WTC11 (cell line): ENCODE measurements at regions not wholly inside any gene's neighbourhood (a gene's known extent, or its start where the extent isn't known, plus 50 kb on each side); places are given as distances from the start of the nearest gene placed in this dataset.

Source experiments
- ATAC-seq: fragments of 200-7000 bp; cut with Tn5 transposase; 2 replicates; pipeline ENCODE4 v1.10.0; 2021; ENCODE audit warnings: mild to moderate bottlenecking, moderate library complexity
- CTCF ChIA-PET: fragments of 300-600 bp; sonication (Branson Sonifier 250); formaldehyde crosslinking; loops from one replicate; lab custom pipeline; 2021; ENCODE audit warnings: antibody characterized with exemption; lab: Charles Lee
- POLR2A ChIA-PET: fragments of 350-600 bp; sonication (Branson Sonifier 250); formaldehyde crosslinking; loops from one replicate; lab custom pipeline; 2021; ENCODE audit warnings: antibody characterized with exemption; lab: Charles Lee
- DNase-seq: peaks from one replicate; pipeline ENCODE4 v3.0.0; 2021; ENCODE audit warnings: low spot score
- H3K27ac Mint-ChIP-seq: 2 replicates; pipeline ENCODE4 v1.8.0; 2021; ENCODE audit warnings: mixed read lengths
- H3K27me3 Mint-ChIP-seq: 2 replicates; pipeline ENCODE4 v1.8.0; 2021; ENCODE audit warnings: low read depth, mild to moderate bottlenecking, moderate library complexity, mixed read lengths
- H3K36me3 Mint-ChIP-seq: 2 replicates; pipeline ENCODE4 v1.8.0; 2021; ENCODE audit warnings: mixed read lengths
- H3K4me1 Mint-ChIP-seq: 2 replicates; pipeline ENCODE4 v1.8.0; 2022; ENCODE audit warnings: mixed read lengths
- H3K4me3 Mint-ChIP-seq: 2 replicates; pipeline ENCODE4 v1.8.0; 2021; ENCODE audit warnings: mild to moderate bottlenecking, moderate library complexity, mixed read lengths
- H3K9me3 Mint-ChIP-seq: 2 replicates; pipeline ENCODE4 v1.8.0; 2021; ENCODE audit warnings: mixed read lengths
- ATF6 ChIP-seq: sonication (generic); formaldehyde crosslinking; IDR thresholded peaks from 2 replicates; pipeline ENCODE4 v1.8.1; 2023; ENCODE audit warnings: mild to moderate bottlenecking, missing genetic modification reagents
- E2F5 ChIP-seq: sonication (generic); formaldehyde crosslinking; IDR thresholded peaks from 2 replicates; pipeline ENCODE4 v1.8.1; 2022; ENCODE audit warnings: mild to moderate bottlenecking, moderate library complexity, missing genetic modification reagents
- ESRRA ChIP-seq: sonication (generic); formaldehyde crosslinking; IDR thresholded peaks from 2 replicates; pipeline ENCODE4 v1.8.1; 2022; ENCODE audit warnings: mild to moderate bottlenecking, missing genetic modification reagents, borderline replicate concordance
- FOXP1 ChIP-seq: sonication (generic); formaldehyde crosslinking; IDR thresholded peaks from 2 replicates; pipeline ENCODE4 v1.8.0; 2022; ENCODE audit warnings: missing genetic modification reagents, mild to moderate bottlenecking, moderate library complexity, borderline replicate concordance
- GTF2I ChIP-seq: fragments of 250-450 bp; sonication (Bioruptor Pico); conservative IDR thresholded peaks from 2 replicates; pipeline ENCODE4 v1.4.0; 2021; ENCODE audit warnings: mild to moderate bottlenecking
- OVOL2 ChIP-seq: fragments of 250-450 bp; sonication (Bioruptor Pico); IDR thresholded peaks from 2 replicates; pipeline ENCODE4 v1.9.0; 2021; ENCODE audit warnings: mild to moderate bottlenecking, borderline replicate concordance
- PRDM15 ChIP-seq: sonication (generic); formaldehyde crosslinking; IDR thresholded peaks from 2 replicates; pipeline ENCODE4 v1.8.0; 2022; ENCODE audit warnings: missing genetic modification reagents
- PRRX2 ChIP-seq: fragments of 250-450 bp; sonication (Bioruptor Pico); IDR thresholded peaks from 2 replicates; pipeline ENCODE4 v1.8.0; 2021; ENCODE audit warnings: mild to moderate bottlenecking
- RELA ChIP-seq: sonication (generic); formaldehyde crosslinking; IDR thresholded peaks from 2 replicates; pipeline ENCODE4 v1.8.1; 2022; ENCODE audit warnings: missing genetic modification reagents, mild to moderate bottlenecking, borderline replicate concordance
- SMAD3 ChIP-seq: sonication (generic); formaldehyde crosslinking; IDR thresholded peaks from 2 replicates; pipeline ENCODE4 v1.8.0; 2022; ENCODE audit warnings: missing genetic modification reagents, mild to moderate bottlenecking, borderline replicate concordance
- TEAD1 ChIP-seq: sonication (generic); formaldehyde crosslinking; IDR thresholded peaks from 2 replicates; pipeline ENCODE4 v1.8.0; 2022; ENCODE audit warnings: mild to moderate bottlenecking, missing genetic modification reagents
- TP53 ChIP-seq: sonication (generic); formaldehyde crosslinking; IDR thresholded peaks from 2 replicates; pipeline ENCODE4 v1.8.1; 2023; ENCODE audit warnings: mild to moderate bottlenecking, missing genetic modification reagents
- ZNF416 ChIP-seq: fragments of 250-450 bp; sonication (Bioruptor Pico); IDR thresholded peaks from 2 replicates; pipeline ENCODE4 v1.9.0; 2021; ENCODE audit warnings: mild to moderate bottlenecking, inconsistent platforms
- ZNF671 ChIP-seq: fragments of 250-450 bp; sonication (Bioruptor Pico); IDR thresholded peaks from 2 replicates; pipeline ENCODE4 v1.8.0; 2021; ENCODE audit warnings: mild to moderate bottlenecking
- TF ChIP-seq, protein P1 (sequence below): sonication (generic); formaldehyde crosslinking; IDR thresholded peaks from 2 replicates; pipeline ENCODE4 v1.8.0; 2022; ENCODE audit warnings: mild to moderate bottlenecking, missing genetic modification reagents
- TF ChIP-seq, protein P2 (sequence below): fragments of 250-450 bp; sonication (Bioruptor Pico); IDR thresholded peaks from 2 replicates; pipeline ENCODE4 v1.9.0; 2021; ENCODE audit warnings: mild to moderate bottlenecking
- TF ChIP-seq, protein P3 (sequence below): sonication (generic); formaldehyde crosslinking; IDR thresholded peaks from 2 replicates; pipeline ENCODE4 v1.8.1; 2023; ENCODE audit warnings: mild to moderate bottlenecking, missing genetic modification reagents, moderate library complexity
- TF ChIP-seq, protein P4 (sequence below): sonication (generic); formaldehyde crosslinking; IDR thresholded peaks from 2 replicates; pipeline ENCODE4 v1.8.0; 2022; ENCODE audit warnings: mild to moderate bottlenecking, missing genetic modification reagents
- TF ChIP-seq, protein P5 (sequence below): sonication (generic); formaldehyde crosslinking; IDR thresholded peaks from 2 replicates; pipeline ENCODE4 v1.8.1; 2022; ENCODE audit warnings: missing genetic modification reagents, borderline replicate concordance

GRCh38 chr13:39197647-39198007 is 159.4 kb downstream of the NHLRC3 start:
- no peak for ATAC-seq
- Mint-ChIP-seq H3K27me3 (no peaks in the 10 kb centered on the region), H3K4me1 (peaks cover 7% of the 10 kb centered on the region; the same call in 1 of the 2 replicates), H3K4me3 (no peak overlapping the region), H3K36me3 (no peaks in the 10 kb centered on the region), H3K9me3 (no peaks in the 10 kb centered on the region), H3K27ac (no peak overlapping the region)
- no peak for DNase-seq
- ChIA-PET POLR2A (no interaction called here), CTCF (no interaction called here)
- TF ChIP-seq SMAD3 (no peak), GTF2I (CRISPR knock-in tag) (no peak), TEAD1 (CRISPR knock-in tag) (no peak), OVOL2 (no peak), E2F5 (CRISPR knock-in tag) (no peak), FOXP1 (CRISPR knock-in tag) (no peak), ESRRA (CRISPR knock-in tag) (no peak), ZNF671 (CRISPR knock-in tag) (no peak), ZNF416 (CRISPR knock-in tag) (no peak), ATF6 (CRISPR knock-in tag) (no peak), PRRX2 (CRISPR knock-in tag) (no peak), RELA (no peak), TP53 (CRISPR knock-in tag) (no peak), PRDM15 (CRISPR knock-in tag) (no peak)
- TF ChIP-seq, protein P1, sequence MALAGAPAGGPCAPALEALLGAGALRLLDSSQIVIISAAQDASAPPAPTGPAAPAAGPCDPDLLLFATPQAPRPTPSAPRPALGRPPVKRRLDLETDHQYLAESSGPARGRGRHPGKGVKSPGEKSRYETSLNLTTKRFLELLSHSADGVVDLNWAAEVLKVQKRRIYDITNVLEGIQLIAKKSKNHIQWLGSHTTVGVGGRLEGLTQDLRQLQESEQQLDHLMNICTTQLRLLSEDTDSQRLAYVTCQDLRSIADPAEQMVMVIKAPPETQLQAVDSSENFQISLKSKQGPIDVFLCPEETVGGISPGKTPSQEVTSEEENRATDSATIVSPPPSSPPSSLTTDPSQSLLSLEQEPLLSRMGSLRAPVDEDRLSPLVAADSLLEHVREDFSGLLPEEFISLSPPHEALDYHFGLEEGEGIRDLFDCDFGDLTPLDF (CRISPR knock-in tag), result no peak
- TF ChIP-seq, protein P2, sequence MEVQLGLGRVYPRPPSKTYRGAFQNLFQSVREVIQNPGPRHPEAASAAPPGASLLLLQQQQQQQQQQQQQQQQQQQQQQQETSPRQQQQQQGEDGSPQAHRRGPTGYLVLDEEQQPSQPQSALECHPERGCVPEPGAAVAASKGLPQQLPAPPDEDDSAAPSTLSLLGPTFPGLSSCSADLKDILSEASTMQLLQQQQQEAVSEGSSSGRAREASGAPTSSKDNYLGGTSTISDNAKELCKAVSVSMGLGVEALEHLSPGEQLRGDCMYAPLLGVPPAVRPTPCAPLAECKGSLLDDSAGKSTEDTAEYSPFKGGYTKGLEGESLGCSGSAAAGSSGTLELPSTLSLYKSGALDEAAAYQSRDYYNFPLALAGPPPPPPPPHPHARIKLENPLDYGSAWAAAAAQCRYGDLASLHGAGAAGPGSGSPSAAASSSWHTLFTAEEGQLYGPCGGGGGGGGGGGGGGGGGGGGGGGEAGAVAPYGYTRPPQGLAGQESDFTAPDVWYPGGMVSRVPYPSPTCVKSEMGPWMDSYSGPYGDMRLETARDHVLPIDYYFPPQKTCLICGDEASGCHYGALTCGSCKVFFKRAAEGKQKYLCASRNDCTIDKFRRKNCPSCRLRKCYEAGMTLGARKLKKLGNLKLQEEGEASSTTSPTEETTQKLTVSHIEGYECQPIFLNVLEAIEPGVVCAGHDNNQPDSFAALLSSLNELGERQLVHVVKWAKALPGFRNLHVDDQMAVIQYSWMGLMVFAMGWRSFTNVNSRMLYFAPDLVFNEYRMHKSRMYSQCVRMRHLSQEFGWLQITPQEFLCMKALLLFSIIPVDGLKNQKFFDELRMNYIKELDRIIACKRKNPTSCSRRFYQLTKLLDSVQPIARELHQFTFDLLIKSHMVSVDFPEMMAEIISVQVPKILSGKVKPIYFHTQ (CRISPR knock-in tag), result no peak
- TF ChIP-seq, protein P3, sequence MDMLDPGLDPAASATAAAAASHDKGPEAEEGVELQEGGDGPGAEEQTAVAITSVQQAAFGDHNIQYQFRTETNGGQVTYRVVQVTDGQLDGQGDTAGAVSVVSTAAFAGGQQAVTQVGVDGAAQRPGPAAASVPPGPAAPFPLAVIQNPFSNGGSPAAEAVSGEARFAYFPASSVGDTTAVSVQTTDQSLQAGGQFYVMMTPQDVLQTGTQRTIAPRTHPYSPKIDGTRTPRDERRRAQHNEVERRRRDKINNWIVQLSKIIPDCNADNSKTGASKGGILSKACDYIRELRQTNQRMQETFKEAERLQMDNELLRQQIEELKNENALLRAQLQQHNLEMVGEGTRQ (CRISPR knock-in tag), result no peak
- TF ChIP-seq, protein P4, sequence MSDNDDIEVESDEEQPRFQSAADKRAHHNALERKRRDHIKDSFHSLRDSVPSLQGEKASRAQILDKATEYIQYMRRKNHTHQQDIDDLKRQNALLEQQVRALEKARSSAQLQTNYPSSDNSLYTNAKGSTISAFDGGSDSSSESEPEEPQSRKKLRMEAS (CRISPR knock-in tag), result no peak
- TF ChIP-seq, protein P5, sequence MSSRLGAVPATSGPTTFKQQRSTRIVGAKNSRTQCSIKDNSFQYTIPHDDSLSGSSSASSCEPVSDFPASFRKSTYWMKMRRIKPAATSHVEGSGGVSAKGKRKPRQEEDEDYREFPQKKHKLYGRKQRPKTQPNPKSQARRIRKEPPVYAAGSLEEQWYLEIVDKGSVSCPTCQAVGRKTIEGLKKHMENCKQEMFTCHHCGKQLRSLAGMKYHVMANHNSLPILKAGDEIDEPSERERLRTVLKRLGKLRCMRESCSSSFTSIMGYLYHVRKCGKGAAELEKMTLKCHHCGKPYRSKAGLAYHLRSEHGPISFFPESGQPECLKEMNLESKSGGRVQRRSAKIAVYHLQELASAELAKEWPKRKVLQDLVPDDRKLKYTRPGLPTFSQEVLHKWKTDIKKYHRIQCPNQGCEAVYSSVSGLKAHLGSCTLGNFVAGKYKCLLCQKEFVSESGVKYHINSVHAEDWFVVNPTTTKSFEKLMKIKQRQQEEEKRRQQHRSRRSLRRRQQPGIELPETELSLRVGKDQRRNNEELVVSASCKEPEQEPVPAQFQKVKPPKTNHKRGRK (CRISPR knock-in tag), result no peak
